ENCODE measurements at regions not wholly inside any gene's neighbourhood (a gene's known extent, or its start where the extent isn't known, plus 50 kb on each side); places are given as distances from the start of the nearest gene placed in this dataset.

- no peaks in the 10 kb centered on the region for H3K79me2 ChIP-seq (ENCODE audit: control insufficient read depth in 1 of 2, insufficient read depth in 2 of 2, low read length in 2 of 2)
- H4K20me1 ChIP-seq (replicated peaks in 1 of 2; ENCODE audit: control insufficient read depth in 1 of 2, insufficient read depth in 2 of 2, low read length in 2 of 2) = no peaks in the 10 kb centered on the region
- TF ChIP-seq PHF8 (conservative IDR thresholded peaks at IDR 0.05; ENCODE audit: low read depth, low read length) (no peak), SIN3A (conservative IDR thresholded peaks at IDR 0.05 in 1 of 2, IDR thresholded peaks at IDR 0.05 in 1 of 2; ENCODE audit: low read depth in 1 of 2, low read length in 2 of 2) (no peak), BCL11A (IDR thresholded peaks at IDR 0.05; ENCODE audit: low read depth in 2 of 2, low read length in 2 of 2) (no peak), TBP (IDR thresholded peaks at IDR 0.05; ENCODE audit: low read depth, low read length) (no peak), SP1 (IDR thresholded peaks at IDR 0.05; ENCODE audit: low read depth, low read length) (no peak), RAD21 (IDR thresholded peaks at IDR 0.05 in 1 of 2, conservative IDR thresholded peaks at IDR 0.05 in 1 of 2; ENCODE audit: low read depth in 2 of 2, low read length in 2 of 2) (no peak)
- FAIRE-seq = no peak
- peaks cover 4 to 6% of the 10 kb centered on the region in 2 experiments; a peak in 2 of 4 replicates for H3K9me3 ChIP-seq (ENCODE audit: insufficient read depth in 2 of 2, low read depth in 1 of 2, low read length in 1 of 2)
- H3K27me3 ChIP-seq (replicated peaks in 1 of 4; ENCODE audit: control insufficient read depth in 3 of 4, extremely low read depth in 1 of 4, insufficient read depth in 3 of 4, low read length in 3 of 4) = peaks cover 0 to 1% (median 0%) of the 10 kb centered on the region in 4 experiments; a peak in 1 of 7 replicates
- H3K14ac ChIP-seq (ENCODE audit: insufficient read length) = no peak overlapping the region
- no peak overlapping the region for H2AFZ ChIP-seq (ENCODE audit: low read length)
- H3K27ac ChIP-seq (ENCODE audit: low read depth, low read length) = no peak overlapping the region
- H2BK120ac ChIP-seq (replicated peaks; ENCODE audit: low read depth, low read length) = no peak overlapping the region
- no peak overlapping the region for H3K9ac ChIP-seq (replicated peaks in 1 of 4; ENCODE audit: extremely low read depth in 1 of 4, low read depth in 3 of 4, low read length in 3 of 4)
- no peak overlapping the region for H3K4me2 ChIP-seq (ENCODE audit: insufficient read depth in 1 of 2, low read depth in 2 of 2, low read length in 2 of 2)
- H3K79me1 ChIP-seq (ENCODE audit: low read depth, low read length) = no peaks in the 10 kb centered on the region
- H3K36me3 ChIP-seq (ENCODE audit: control insufficient read depth in 2 of 4, insufficient read depth in 4 of 4, low read length in 3 of 4) = peaks cover 0 to 2% (median 0%) of the 10 kb centered on the region in 4 experiments; a peak in 1 of 8 replicates
- H2BK5ac ChIP-seq (ENCODE audit: low read depth, low read length) = no peak overlapping the region
- CTCF ChIA-PET (ENCODE audit: partially characterized antibody) = interaction anchor here (1.3 kb wide), 1 partner anchor 13 kb away, joined by 6 read pairs; no protein-coding TSS in a partner anchor
- no peaks in the 10 kb centered on the region for H3K23me2 ChIP-seq (ENCODE audit: low read depth, low read length)
- H4K91ac ChIP-seq (replicated peaks; ENCODE audit: insufficient read length, low read length) = no peak overlapping the region
- no peak overlapping the region for H2BK12ac ChIP-seq (ENCODE audit: low read depth, low read length)
- no peak overlapping the region for H2BK15ac ChIP-seq (ENCODE audit: low read length)
- no peak overlapping the region for H3K18ac ChIP-seq (ENCODE audit: extremely low read depth, low read length)
- 86% methylated on average over 1 of the region's 1 CpG; no CpG with 5 or more reads in 1 of the 2 experiments for WGBS, 2 experiments (ENCODE audit: extremely low coverage in 1 of 2, insufficient coverage in 1 of 2, insufficient read length in 1 of 2, insufficient replicate concordance in 2 of 2, low coverage in 1 of 2, low lambda C conversion rate in 2 of 2, missing lambda C conversion rate in 1 of 2)
- no peak overlapping the region for H3K4ac ChIP-seq (replicated peaks; ENCODE audit: insufficient read length, low read depth, low read length)
- H3K23ac ChIP-seq (ENCODE audit: insufficient read length) = no peak overlapping the region
- POLR2A ChIA-PET (ENCODE audit: partially characterized antibody) = no interaction called here
- DNase-seq (ENCODE audit: low read depth in 1 of 2, low spot score in 2 of 2) = no peak
- no peak overlapping the region for H2AK5ac ChIP-seq (ENCODE audit: low read depth, low read length)
- H3K4me3 ChIP-seq (ENCODE audit: extremely low read depth in 1 of 4, insufficient read depth in 2 of 4, low read depth in 3 of 4, low read length in 4 of 4) = no peak overlapping the region
- H3K56ac ChIP-seq (replicated peaks; ENCODE audit: insufficient read length, low read depth, low read length) = no peak overlapping the region
- H3K4me1 ChIP-seq (replicated peaks in 1 of 4; ENCODE audit: control insufficient read depth in 3 of 4, insufficient read depth in 4 of 4, low read length in 3 of 4) = no peaks in the 10 kb centered on the region
- no peak overlapping the region for H4K5ac ChIP-seq (ENCODE audit: insufficient read length, low read depth, low read length)
- no peak overlapping the region for H4K8ac ChIP-seq (ENCODE audit: extremely low read depth, insufficient read depth, low read length)
- no peak overlapping the region for H2BK20ac ChIP-seq (ENCODE audit: low read length)
Measured at GRCh38 chr21:23712166-23712565, 1895.1 kb downstream of the MRPL39 start.
